RWPE2 (cell line): ENCODE measurements at regions not wholly inside any gene's neighbourhood (a gene's known extent, or its start where the extent isn't known, plus 50 kb on each side); places are given as distances from the start of the nearest gene placed in this dataset.

Experiments used
- ATAC-seq: fragments of 200-7000 bp; cut with Tn5 transposase; 3 replicates; pipeline ENCODE4 v1.9.1; 2021; ENCODE audit warnings: low read depth
- DNase-seq: peaks from one replicate; pipeline ENCODE4 v3.0.0-alpha.2; 2020; ENCODE audit warnings: low spot score
- H3K27ac ChIP-seq: fragments of 450-650 bp; 2 replicates; pipeline ENCODE4 v1.5.1; 2017; ENCODE audit warnings: mild to moderate bottlenecking; ENCODE audit not compliant: poor library complexity, severe bottlenecking
- H3K27me3 ChIP-seq: fragments of 250-450 bp; sonication (Bioruptor Pico); 2 replicates; pipeline ENCODE4 v1.5.1; 2021; ENCODE audit warnings: mild to moderate bottlenecking, moderate library complexity; ENCODE audit not compliant: insufficient read depth, poor library complexity, severe bottlenecking
- H3K36me3 ChIP-seq: fragments of 250-450 bp; sonication (Bioruptor Pico); 2 replicates; pipeline ENCODE4 v1.5.1; 2020; ENCODE audit warnings: low read depth, mild to moderate bottlenecking, moderate library complexity
- H3K4me1 ChIP-seq: fragments of 250-450 bp; sonication (Bioruptor Pico); 2 replicates; pipeline ENCODE4 v1.5.1; 2021; ENCODE audit warnings: mild to moderate bottlenecking, moderate library complexity; ENCODE audit not compliant: insufficient read depth, poor library complexity, severe bottlenecking
- H3K4me3 ChIP-seq: fragments of 250-450 bp; sonication (Bioruptor Pico); 2 replicates; pipeline ENCODE4 v1.5.1; 2021; ENCODE audit warnings: mild to moderate bottlenecking, moderate library complexity; ENCODE audit not compliant: severe bottlenecking
- H3K9me3 ChIP-seq: fragments of 250-450 bp; sonication (Bioruptor Pico); 2 replicates; pipeline ENCODE4 v1.5.1; 2021; ENCODE audit warnings: mild to moderate bottlenecking, moderate library complexity; ENCODE audit not compliant: severe bottlenecking
- CTCF ChIP-seq: fragments of 450-650 bp; IDR thresholded peaks from one replicate; pipeline ENCODE4 v1.5.1; 2017; ENCODE audit warnings: mild to moderate bottlenecking, moderate library complexity; ENCODE audit not compliant: poor library complexity, severe bottlenecking

DNA sequence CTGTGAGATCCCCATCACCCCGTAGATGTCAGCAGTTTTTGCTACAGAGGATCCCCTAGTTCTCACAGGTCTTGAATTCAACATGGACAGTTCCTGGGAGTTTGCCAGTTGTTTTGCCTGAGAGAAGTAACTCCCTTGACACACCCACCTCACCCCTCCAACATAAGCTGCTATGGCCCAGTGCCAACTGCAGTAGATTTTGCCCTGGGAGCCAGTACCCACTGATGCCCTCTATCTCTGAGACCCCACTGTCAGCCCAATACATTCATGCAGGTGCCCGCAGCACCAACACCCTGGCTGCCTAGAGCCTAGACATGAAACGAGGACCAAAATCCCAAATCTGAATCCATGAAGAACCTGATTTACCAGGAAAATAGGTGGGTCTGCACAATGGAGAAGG, 583.9 kb upstream of the CTNND2 start:
- ATAC-seq (no peak), DNase-seq (no peak)
- Histone ChIP-seq H3K9me3 (no peaks in the 10 kb centered on the region), H3K27ac (no peak overlapping the region), H3K27me3 (no peaks in the 10 kb centered on the region), H3K4me3 (no peak overlapping the region), H3K4me1 (no peaks in the 10 kb centered on the region), H3K36me3 (no peaks in the 10 kb centered on the region)
- TF ChIP-seq CTCF = no peak

DNA sequence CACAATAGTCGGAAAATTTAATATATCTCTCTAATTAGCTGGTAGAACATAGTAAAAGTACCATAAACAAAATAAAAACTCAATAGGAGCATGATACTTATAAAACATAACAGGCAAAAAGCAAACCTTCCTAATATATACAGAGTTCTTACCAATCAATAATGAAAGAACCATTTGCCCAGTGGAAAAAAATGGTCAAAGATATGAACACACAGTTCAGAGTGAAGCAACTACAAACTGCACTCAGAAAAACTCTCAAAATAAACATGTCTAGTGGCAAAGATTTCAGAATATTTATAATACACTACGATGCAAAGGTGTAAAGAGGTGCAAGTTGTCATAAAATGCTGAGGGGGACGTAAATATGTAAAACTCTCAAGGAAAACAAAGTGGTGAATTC, 576.2 kb upstream of the CTNND2 start:
- Histone ChIP-seq H3K9me3 (no peaks in the 10 kb centered on the region), H3K27me3 (peaks cover 12% of the 10 kb centered on the region), H3K4me1 (no peaks in the 10 kb centered on the region), H3K36me3 (no peaks in the 10 kb centered on the region), H3K4me3 (no peak overlapping the region), H3K27ac (no peak overlapping the region)
- ATAC-seq (no peak), DNase-seq (no peak)
- no peak for TF ChIP-seq CTCF

- no peak for TF ChIP-seq CTCF
- peaks cover 2% of the 10 kb centered on the region for H3K9me3 ChIP-seq
- peaks cover 12% of the 10 kb centered on the region for H3K27me3 ChIP-seq
- H3K4me3 ChIP-seq = no peak overlapping the region
- no peak overlapping the region for H3K27ac ChIP-seq
- DNase-seq = no peak
- no peaks in the 10 kb centered on the region for H3K4me1 ChIP-seq
- no peak for ATAC-seq
- no peaks in the 10 kb centered on the region for H3K36me3 ChIP-seq
Measured at GRCh38 chr5:12477554-12477953, 573.3 kb upstream of the CTNND2 start.

DNA sequence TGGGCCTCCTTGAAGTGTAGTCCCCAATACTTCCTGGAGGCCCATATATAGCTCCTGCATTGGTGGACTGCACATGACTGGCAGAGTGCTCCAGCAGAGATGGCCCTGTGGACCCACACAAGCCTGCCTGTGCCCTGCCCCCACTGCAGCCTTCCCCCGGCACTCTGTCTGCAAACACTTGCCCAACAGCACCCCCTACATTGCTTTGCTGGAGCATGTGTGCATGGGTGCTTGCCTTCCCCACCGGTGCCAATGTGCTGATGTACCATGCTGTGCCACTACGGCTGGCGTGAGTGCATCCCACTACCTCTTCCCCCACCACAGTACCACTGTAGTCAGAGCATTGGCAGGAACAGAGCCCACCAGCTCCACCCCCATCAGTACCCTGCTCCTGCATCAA, 563.6 kb upstream of the CTNND2 start:
- Histone ChIP-seq H3K9me3 (peaks cover 4% of the 10 kb centered on the region), H3K4me1 (no peaks in the 10 kb centered on the region), H3K27me3 (no peaks in the 10 kb centered on the region), H3K4me3 (no peak overlapping the region), H3K27ac (no peak overlapping the region), H3K36me3 (no peaks in the 10 kb centered on the region)
- DNase-seq (no peak), ATAC-seq (no peak)
- no peak for TF ChIP-seq CTCF

DNA sequence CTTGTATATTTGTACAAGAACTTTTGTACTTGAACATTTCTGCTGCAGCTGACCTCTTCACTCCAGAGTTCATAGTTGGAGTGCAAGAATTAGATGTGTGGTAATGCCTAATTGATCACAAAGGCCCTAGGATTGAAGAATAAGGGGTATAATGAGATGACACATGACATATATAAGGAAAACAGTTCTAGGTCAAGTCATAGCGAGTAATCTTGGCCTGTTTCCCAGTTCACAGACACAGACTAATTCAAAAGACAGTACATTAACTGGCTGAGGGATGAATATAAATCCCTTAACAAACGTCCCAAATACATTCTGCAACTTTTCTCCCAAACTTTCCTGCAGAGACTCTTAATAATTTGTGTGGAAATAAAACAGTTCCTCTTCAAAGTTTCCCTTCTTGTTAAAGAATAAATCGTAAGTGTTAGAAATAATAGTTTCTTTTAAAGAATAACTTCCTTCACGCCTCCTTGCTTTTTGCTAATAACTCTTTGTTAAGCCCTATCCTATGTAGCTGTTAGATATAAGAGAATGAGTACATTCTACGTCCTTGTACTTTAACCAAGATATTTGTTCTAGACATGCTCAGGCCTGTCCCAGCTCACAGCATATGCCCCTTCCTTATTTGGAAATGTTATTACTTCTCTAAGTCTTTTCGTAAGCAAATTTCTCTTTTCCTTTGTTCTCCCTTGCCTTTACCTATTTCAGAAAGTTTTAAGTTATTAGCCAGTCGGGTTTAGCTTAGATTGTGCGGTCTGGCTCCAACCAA, 556.4 kb upstream of the CTNND2 start:
- Histone ChIP-seq H3K27ac (peak overlapping the region; percentile 14), H3K9me3 (no peaks in the 10 kb centered on the region), H3K4me1 (peaks cover 12% of the 10 kb centered on the region), H3K4me3 (no peak overlapping the region), H3K27me3 (no peaks in the 10 kb centered on the region), H3K36me3 (no peaks in the 10 kb centered on the region)
- DNase-seq (no peak), ATAC-seq (peak; percentile 70)
- no peak for TF ChIP-seq CTCF
